ENCODE measurements at regions not wholly inside any gene's neighbourhood (a gene's known extent, or its start where the extent isn't known, plus 50 kb on each side); places are given as distances from the start of the nearest gene placed in this dataset.

GRCh38 chr3:59257506-59257905, 207.7 kb upstream of the CFAP20DC start:
- no peak overlapping the region for H3K4me3 ChIP-seq
- H3K27me3 ChIP-seq (ENCODE audit: insufficient read depth, low read depth), result no peaks in the 10 kb centered on the region
- no peaks in the 10 kb centered on the region for H3F3A ChIP-seq (ENCODE audit: insufficient read depth, low read depth)

GRCh38 chr3:59256230-59256629, 206.4 kb upstream of the CFAP20DC start:
- CTCF ChIA-PET, result no interaction called here
- no peaks in the 10 kb centered on the region for H3K4me1 ChIP-seq (replicated peaks; ENCODE audit: insufficient read depth)
- DNase-seq, result no peak
- H3K9me3 ChIP-seq (ENCODE audit: insufficient read depth, low read depth), result no peaks in the 10 kb centered on the region
- no peaks in the 10 kb centered on the region for H3K9me2 ChIP-seq (ENCODE audit: insufficient read depth)
- no peak overlapping the region for H3K4me2 ChIP-seq
- H3K27ac ChIP-seq, result no peak overlapping the region
- H3F3A ChIP-seq (ENCODE audit: insufficient read depth, low read depth), result no peaks in the 10 kb centered on the region
- H3K36me3 ChIP-seq (ENCODE audit: low read depth), result no peaks in the 10 kb centered on the region
- POLR2A ChIA-PET (ENCODE audit: unreplicated experiment), result no interaction called here
- no peaks in the 10 kb centered on the region for H4K20me1 ChIP-seq (ENCODE audit: insufficient read depth)
- TF ChIP-seq EZH2 (IDR thresholded peaks at IDR 0.05; ENCODE audit: low read depth) (no peak), CTCF (conservative IDR thresholded peaks at IDR 0.05) (no peak)
- no peak overlapping the region for H2AFZ ChIP-seq
- H3K79me2 ChIP-seq (ENCODE audit: low read depth), result no peaks in the 10 kb centered on the region
- intact Hi-C loops (cut with micrococcal nuclease; ENCODE audit: unreplicated experiment), result no loop called here
- no peaks in the 10 kb centered on the region for H3K27me3 ChIP-seq (ENCODE audit: insufficient read depth, low read depth)
- no peak overlapping the region for H3K4me3 ChIP-seq
- BruUV-seq (replicated peaks), result no TSS peak

More at GRCh38 chr3:59257506-59257905, 207.7 kb upstream of the CFAP20DC start:
- H4K20me1 ChIP-seq (ENCODE audit: insufficient read depth), result no peaks in the 10 kb centered on the region
- no peak overlapping the region for H2AFZ ChIP-seq
- CTCF ChIA-PET, result no interaction called here
- no peaks in the 10 kb centered on the region for H3K36me3 ChIP-seq (ENCODE audit: low read depth)
- no peaks in the 10 kb centered on the region for H3K9me2 ChIP-seq (ENCODE audit: insufficient read depth)
- no peak overlapping the region for H3K27ac ChIP-seq
- no peaks in the 10 kb centered on the region for H3K4me1 ChIP-seq (replicated peaks; ENCODE audit: insufficient read depth)
- DNase-seq, result no peak
- intact Hi-C loops (cut with micrococcal nuclease; ENCODE audit: unreplicated experiment), result no loop called here
- POLR2A ChIA-PET (ENCODE audit: unreplicated experiment), result no interaction called here
- no TSS peak for BruUV-seq (replicated peaks)
- H3K4me2 ChIP-seq, result no peak overlapping the region
- H3K9me3 ChIP-seq (ENCODE audit: insufficient read depth, low read depth), result no peaks in the 10 kb centered on the region
- H3K79me2 ChIP-seq (ENCODE audit: low read depth), result no peaks in the 10 kb centered on the region
- TF ChIP-seq EZH2 (IDR thresholded peaks at IDR 0.05; ENCODE audit: low read depth) (no peak), CTCF (conservative IDR thresholded peaks at IDR 0.05) (no peak)

GRCh38 chr3:59254976-59255375, 205.2 kb upstream of the CFAP20DC start:
- no peak for DNase-seq
- no TSS peak for BruUV-seq (replicated peaks)
- TF ChIP-seq EZH2 (IDR thresholded peaks at IDR 0.05; ENCODE audit: low read depth) (no peak), CTCF (conservative IDR thresholded peaks at IDR 0.05) (no peak)
- no peaks in the 10 kb centered on the region for H3K4me1 ChIP-seq (replicated peaks; ENCODE audit: insufficient read depth)
- H3F3A ChIP-seq (ENCODE audit: insufficient read depth, low read depth), result no peaks in the 10 kb centered on the region
- H3K4me3 ChIP-seq, result no peak overlapping the region
- no peaks in the 10 kb centered on the region for H3K36me3 ChIP-seq (ENCODE audit: low read depth)
- H2AFZ ChIP-seq, result no peak overlapping the region
- H3K79me2 ChIP-seq (ENCODE audit: low read depth), result no peaks in the 10 kb centered on the region
- H4K20me1 ChIP-seq (ENCODE audit: insufficient read depth), result no peaks in the 10 kb centered on the region
- intact Hi-C loops (cut with micrococcal nuclease; ENCODE audit: unreplicated experiment), result no loop called here
- no peak overlapping the region for H3K4me2 ChIP-seq
- CTCF ChIA-PET, result no interaction called here
- no peaks in the 10 kb centered on the region for H3K9me3 ChIP-seq (ENCODE audit: insufficient read depth, low read depth)
- no peaks in the 10 kb centered on the region for H3K9me2 ChIP-seq (ENCODE audit: insufficient read depth)
- no peaks in the 10 kb centered on the region for H3K27me3 ChIP-seq (ENCODE audit: insufficient read depth, low read depth)
- POLR2A ChIA-PET (ENCODE audit: unreplicated experiment), result no interaction called here
- H3K27ac ChIP-seq, result no peak overlapping the region

Data from PC-9 (cell line).